H9 (cell line): ENCODE measurements at regions not wholly inside any gene's neighbourhood (a gene's known extent, or its start where the extent isn't known, plus 50 kb on each side); places are given as distances from the start of the nearest gene placed in this dataset.

Experiments used
- DNase-seq: peaks from one replicate; pipeline ENCODE4 v3.0.0-alpha.2; 2017
- H2AFZ ChIP-seq: one replicate; pipeline ENCODE4 v1.6.1; 2013; ENCODE audit warnings: mild to moderate bottlenecking, low read length, control low read depth, moderate library complexity
- H2AK5ac ChIP-seq: 2 replicates; pipeline ENCODE4 v1.6.1; 2013; ENCODE audit warnings: low read length, control low read depth, mixed read lengths; ENCODE audit not compliant: insufficient read length
- H2BK120ac ChIP-seq: one replicate; pipeline ENCODE4 v1.6.1; 2013; ENCODE audit warnings: low read depth, mild to moderate bottlenecking, low read length, control low read depth, inconsistent platforms; ENCODE audit not compliant: poor library complexity, severe bottlenecking
- H2BK12ac ChIP-seq: 2 replicates; pipeline ENCODE4 v1.6.1; 2013; ENCODE audit warnings: low read length, control low read depth, mixed read lengths, low read depth; ENCODE audit not compliant: insufficient read length
- H2BK15ac ChIP-seq: 2 replicates; pipeline ENCODE4 v1.6.1; 2013; ENCODE audit warnings: low read depth, low read length, control low read depth
- H2BK20ac ChIP-seq: one replicate; pipeline ENCODE4 v1.6.1; 2013; ENCODE audit warnings: low read depth, mild to moderate bottlenecking, low read length, control low read depth, inconsistent platforms; ENCODE audit not compliant: poor library complexity, severe bottlenecking
- H2BK5ac ChIP-seq: 2 replicates; pipeline ENCODE4 v1.6.1; 2013; ENCODE audit warnings: low read length, control low read depth, mixed read lengths; ENCODE audit not compliant: insufficient read length
- H3K14ac ChIP-seq: 2 replicates; pipeline ENCODE4 v1.6.1; 2013; ENCODE audit warnings: low read length, control low read depth; ENCODE audit not compliant: insufficient read depth
- H3K18ac ChIP-seq: 2 replicates; pipeline ENCODE4 v1.6.1; 2013; ENCODE audit warnings: low read depth, mild to moderate bottlenecking, mixed read lengths, low read length, control low read depth; ENCODE audit not compliant: insufficient read length
- H3K23ac ChIP-seq: 2 replicates; pipeline ENCODE4 v1.6.1; 2013; ENCODE audit warnings: low read length, control low read depth, mixed read lengths, low read depth; ENCODE audit not compliant: insufficient read length
- H3K23me2 ChIP-seq: 2 replicates; pipeline ENCODE4 v1.6.1; 2013; ENCODE audit warnings: low read depth, mild to moderate bottlenecking, mixed read lengths, low read length, control low read depth; ENCODE audit not compliant: insufficient read length, poor library complexity, severe bottlenecking
- H3K27ac ChIP-seq: 2 replicates; pipeline ENCODE4 v1.5.1; 2013; ENCODE audit warnings: low read length, control low read depth, mixed read lengths, low read depth; ENCODE audit not compliant: insufficient read length
- H3K27me3 ChIP-seq: 2 replicates; pipeline ENCODE4 v1.6.1; 2013; ENCODE audit warnings: low read length, control low read depth, inconsistent platforms; ENCODE audit not compliant: insufficient read depth
- H3K4ac ChIP-seq: 2 replicates; pipeline ENCODE4 v1.6.1; 2013; ENCODE audit warnings: low read depth, mild to moderate bottlenecking, control low read depth, inconsistent platforms, low read length, moderate library complexity
- H3K4me1 ChIP-seq: 2 replicates; pipeline ENCODE4 v1.6.1; 2013; ENCODE audit warnings: low read length, control low read depth, inconsistent platforms; ENCODE audit not compliant: insufficient read depth
- H3K4me2 ChIP-seq: 2 replicates; pipeline ENCODE4 v1.6.1; 2013; ENCODE audit warnings: low read length, control low read depth, mixed read lengths; ENCODE audit not compliant: insufficient read length, insufficient read depth
- H3K56ac ChIP-seq: 2 replicates; pipeline ENCODE4 v1.6.1; 2013; ENCODE audit warnings: low read depth, mild to moderate bottlenecking, mixed read lengths, low read length, control low read depth; ENCODE audit not compliant: insufficient read length
- H3K79me1 ChIP-seq: 2 replicates; pipeline ENCODE4 v1.6.1; 2013; ENCODE audit warnings: low read depth, mild to moderate bottlenecking, moderate library complexity, low read length, control low read depth, inconsistent platforms; ENCODE audit not compliant: insufficient read depth, poor library complexity, severe bottlenecking
- H3K79me2 ChIP-seq: 2 replicates; pipeline ENCODE4 v1.6.1; 2013; ENCODE audit warnings: low read length, control low read depth, inconsistent platforms; ENCODE audit not compliant: insufficient read depth
- H3K9ac ChIP-seq: 2 replicates; pipeline ENCODE4 v1.6.1; 2013; ENCODE audit warnings: low read length, control low read depth, mixed read lengths; ENCODE audit not compliant: insufficient read length; ENCODE audit errors: extremely low read depth
- H3K9me3 ChIP-seq: one replicate; pipeline ENCODE4 v1.6.1; 2013; ENCODE audit warnings: low read depth, low read length, inconsistent platforms; ENCODE audit not compliant: control insufficient read depth
- H3T11ph ChIP-seq: one replicate; pipeline ENCODE4 v1.6.1; 2013; ENCODE audit warnings: mild to moderate bottlenecking, low read length, control low read depth, inconsistent platforms
- H4K20me1 ChIP-seq: one replicate; pipeline ENCODE4 v1.6.1; 2013; ENCODE audit not compliant: control insufficient read depth, insufficient read length, insufficient read depth
- H4K5ac ChIP-seq: 2 replicates; pipeline ENCODE4 v1.6.1; 2013; ENCODE audit warnings: low read depth, mild to moderate bottlenecking, mixed read lengths, low read length, control low read depth; ENCODE audit not compliant: insufficient read length
- H4K8ac ChIP-seq: replicated peaks from 2 replicates; pipeline ENCODE4 v1.6.1; 2013; ENCODE audit warnings: low read length, control low read depth, mixed read lengths, low read depth; ENCODE audit not compliant: insufficient read length
- H4K91ac ChIP-seq: 2 replicates; pipeline ENCODE4 v1.6.1; 2013; ENCODE audit warnings: low read depth, mild to moderate bottlenecking, moderate library complexity, mixed read lengths, low read length, control low read depth; ENCODE audit not compliant: insufficient read length
- H3K27ac Mint-ChIP-seq, 3 experiments: 2 replicates in 2 of 3; 3 replicates in 1 of 3; pipeline ENCODE4 v1.8.0; 2020 to 2021; ENCODE audit warnings: mixed read lengths in 3 of 3, mild to moderate bottlenecking in 1 of 3, moderate library complexity in 1 of 3
- H3K27me3 Mint-ChIP-seq: 2 replicates; pipeline ENCODE4 v1.8.0; 2021; ENCODE audit warnings: low read depth, mild to moderate bottlenecking, moderate library complexity, mixed read lengths
- H3K36me3 Mint-ChIP-seq, 3 experiments: 2 replicates in 2 of 3; 3 replicates in 1 of 3; pipeline ENCODE4 v1.8.0; 2020 to 2021; ENCODE audit warnings: low read depth in 3 of 3, mixed read lengths in 3 of 3; ENCODE audit not compliant: insufficient read depth in 1 of 3
- H3K4me1 Mint-ChIP-seq, 2 experiments: 2 replicates each; pipeline ENCODE4 v1.8.0; 2020; ENCODE audit warnings: mixed read lengths in 2 of 2
- H3K4me3 Mint-ChIP-seq, 2 experiments: 2 replicates in 1 of 2; 3 replicates in 1 of 2; pipeline ENCODE4 v1.8.0; 2020 to 2021; ENCODE audit warnings: mild to moderate bottlenecking in 2 of 2, mixed read lengths in 2 of 2, moderate library complexity in 1 of 2
- H3K9me3 Mint-ChIP-seq, 2 experiments: 2 replicates in 1 of 2; 3 replicates in 1 of 2; pipeline ENCODE4 v1.8.0; 2020; ENCODE audit warnings: mild to moderate bottlenecking in 2 of 2, mixed read lengths in 2 of 2, moderate library complexity in 1 of 2
- WGBS: extraction: QIAGEN DNeasy Blood & Tissue Kit; methylation state at CpG from one replicate; pipeline ENCODE4 v1.1.7; 2013; ENCODE audit warnings: missing lambda C conversion rate, low lambda C conversion rate, mixed read lengths; ENCODE audit not compliant: insufficient read length; ENCODE audit errors: extremely low coverage; 5-methylcytosine and 5-hydroxymethylcytosine counted together
- TF ChIP-seq, protein P1 (sequence below): fragments of 200-600 bp; sonication (generic); conservative IDR thresholded peaks from 3 replicates; pipeline ENCODE4 v1.8.0; 2021; ENCODE audit warnings: antibody characterized with exemption, mild to moderate bottlenecking

DNA sequence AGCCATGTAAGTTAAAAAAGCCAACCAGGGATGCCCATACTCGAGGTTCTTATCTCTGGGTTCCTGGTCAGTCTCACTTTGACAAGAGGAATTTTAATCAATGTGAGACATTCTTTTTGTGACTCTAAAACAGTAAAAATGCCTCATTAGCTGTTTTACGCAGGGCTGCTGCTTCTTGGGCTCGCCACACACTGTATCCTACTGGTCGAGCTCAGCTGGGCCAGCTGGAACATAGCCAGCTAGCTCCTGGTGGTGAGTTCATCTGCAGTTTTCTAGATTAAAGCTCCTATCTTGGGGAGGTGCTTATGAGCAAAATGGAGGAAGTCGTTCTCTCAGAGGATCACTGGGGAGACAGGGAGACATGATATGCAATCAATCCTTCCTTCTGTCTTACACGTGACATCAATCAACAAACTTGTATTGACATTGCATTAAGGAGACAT lies 55.9 kb upstream of the LEF1 start:
- no peaks in the 10 kb centered on the region for H3K79me2 ChIP-seq
- H3T11ph ChIP-seq, result no peak overlapping the region
- no peak overlapping the region for H2BK120ac ChIP-seq
- TF ChIP-seq, protein P1, sequence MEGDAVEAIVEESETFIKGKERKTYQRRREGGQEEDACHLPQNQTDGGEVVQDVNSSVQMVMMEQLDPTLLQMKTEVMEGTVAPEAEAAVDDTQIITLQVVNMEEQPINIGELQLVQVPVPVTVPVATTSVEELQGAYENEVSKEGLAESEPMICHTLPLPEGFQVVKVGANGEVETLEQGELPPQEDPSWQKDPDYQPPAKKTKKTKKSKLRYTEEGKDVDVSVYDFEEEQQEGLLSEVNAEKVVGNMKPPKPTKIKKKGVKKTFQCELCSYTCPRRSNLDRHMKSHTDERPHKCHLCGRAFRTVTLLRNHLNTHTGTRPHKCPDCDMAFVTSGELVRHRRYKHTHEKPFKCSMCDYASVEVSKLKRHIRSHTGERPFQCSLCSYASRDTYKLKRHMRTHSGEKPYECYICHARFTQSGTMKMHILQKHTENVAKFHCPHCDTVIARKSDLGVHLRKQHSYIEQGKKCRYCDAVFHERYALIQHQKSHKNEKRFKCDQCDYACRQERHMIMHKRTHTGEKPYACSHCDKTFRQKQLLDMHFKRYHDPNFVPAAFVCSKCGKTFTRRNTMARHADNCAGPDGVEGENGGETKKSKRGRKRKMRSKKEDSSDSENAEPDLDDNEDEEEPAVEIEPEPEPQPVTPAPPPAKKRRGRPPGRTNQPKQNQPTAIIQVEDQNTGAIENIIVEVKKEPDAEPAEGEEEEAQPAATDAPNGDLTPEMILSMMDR, result no peak
- no peak overlapping the region for H3K14ac ChIP-seq
- H3K56ac ChIP-seq, result no peak overlapping the region
- no peak overlapping the region for H2AFZ ChIP-seq
- no peaks in the 10 kb centered on the region for H3K23me2 ChIP-seq
- no peak for DNase-seq
- no peak overlapping the region for H4K8ac ChIP-seq
- Mint-ChIP-seq H3K9me3 (no peaks in the 10 kb centered on the region; a peak in 1 of 5 replicates), H3K4me1 (no peaks in the 10 kb centered on the region), H3K4me3 (no peak overlapping the region), H3K27ac (no peak overlapping the region), H3K36me3 (no peaks in the 10 kb centered on the region; a peak in 1 of 7 replicates), H3K27me3 (peaks cover 6% of the 10 kb centered on the region)
- no CpG with 5 or more reads among the region's 6 CpGs for WGBS
- H2BK20ac ChIP-seq, result no peak overlapping the region
- H3K9ac ChIP-seq, result no peak overlapping the region
- no peak overlapping the region for H3K23ac ChIP-seq
- no peaks in the 10 kb centered on the region for H3K79me1 ChIP-seq
- H4K5ac ChIP-seq, result no peak overlapping the region
- H3K9me3 ChIP-seq, result no peaks in the 10 kb centered on the region
- no peak overlapping the region for H2BK12ac ChIP-seq
- H3K27me3 ChIP-seq, result no peaks in the 10 kb centered on the region
- H3K4ac ChIP-seq, result no peak overlapping the region
- no peak overlapping the region for H2BK15ac ChIP-seq
- H3K27ac ChIP-seq, result no peak overlapping the region
- no peaks in the 10 kb centered on the region for H3K4me1 ChIP-seq
- H4K91ac ChIP-seq, result no peak overlapping the region
- no peaks in the 10 kb centered on the region for H4K20me1 ChIP-seq
- no peak overlapping the region for H3K18ac ChIP-seq
- H3K4me2 ChIP-seq, result no peak overlapping the region
- no peak overlapping the region for H2BK5ac ChIP-seq
- no peak overlapping the region for H2AK5ac ChIP-seq
